ENCODE measurements at regions not wholly inside any gene's neighbourhood (a gene's known extent, or its start where the extent isn't known, plus 50 kb on each side); places are given as distances from the start of the nearest gene placed in this dataset.

DNA sequence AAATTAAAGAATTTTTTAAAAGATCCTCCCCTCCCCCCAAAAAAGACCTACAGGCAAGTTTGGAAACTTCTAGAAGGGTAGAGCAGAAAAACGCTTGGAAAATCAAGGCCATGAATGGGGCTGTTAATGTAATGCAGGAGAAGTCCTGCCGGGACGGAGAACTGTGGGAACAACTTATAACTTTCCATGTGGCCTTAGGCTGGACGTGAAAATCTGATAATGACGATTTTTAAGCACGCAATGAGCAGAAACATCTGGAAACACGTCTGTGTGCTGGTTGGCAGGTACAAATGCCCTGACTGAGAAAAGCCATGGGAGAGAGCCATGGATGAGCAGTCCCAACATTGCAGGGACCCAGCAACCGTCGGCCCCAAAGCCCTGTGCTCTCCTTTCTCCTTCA lies 198.7 kb upstream of the RREB1 start:
- TF ChIP-seq CTCF (conservative IDR thresholded peaks at IDR 0.05; ENCODE audit: low read depth, low read length) (no peak), EZH2 (IDR thresholded peaks at IDR 0.05; ENCODE audit: borderline replicate concordance, low read depth, low read length, poor library complexity, severe bottlenecking) (no peak)
